ENCODE measurements at regions not wholly inside any gene's neighbourhood (a gene's known extent, or its start where the extent isn't known, plus 50 kb on each side); places are given as distances from the start of the nearest gene placed in this dataset.
A peak's percentile ranks its signal among the peaks of the same experiment; 100 is the strongest.

- DNase-seq (no peak), ATAC-seq (ENCODE audit: poor library complexity) (no peak)
- intact Hi-C loops (cut with DNase I), result no loop called here
These were observed 382.0 kb upstream of the CDH4 start for GRCh38 chr20:60870040-60870439.

- intact Hi-C loops (cut with DNase I), result no loop called here
- ATAC-seq (ENCODE audit: poor library complexity), result peak; percentile 75
These were observed 379.8 kb upstream of the CDH4 start for GRCh38 chr20:60872224-60872623.

GRCh38 chr20:60877071-60877857 lies 374.8 kb upstream of the CDH4 start:
- no peak for DNase-seq
- no peak for ATAC-seq (ENCODE audit: poor library complexity)
- intact Hi-C loops (cut with DNase I), result no loop called here

More at GRCh38 chr20:60872224-60872623, 379.8 kb upstream of the CDH4 start:
- DNase-seq, result no peak

- DNase-seq (no peak), ATAC-seq (ENCODE audit: poor library complexity) (no peak)
- intact Hi-C loops (cut with DNase I), result no loop called here
These were observed 369.2 kb upstream of the CDH4 start for GRCh38 chr20:60882836-60883235.

- intact Hi-C loops (cut with DNase I), result no loop called here
- ATAC-seq (ENCODE audit: poor library complexity) (no peak), DNase-seq (no peak)
These were observed 368.6 kb upstream of the CDH4 start for GRCh38 chr20:60883496-60883895.

GRCh38 chr20:60884277-60884676 lies 367.8 kb upstream of the CDH4 start:
- intact Hi-C loops (cut with DNase I), result no loop called here
- DNase-seq (no peak), ATAC-seq (ENCODE audit: poor library complexity) (no peak)

GRCh38 chr20:60888771-60889170 lies 363.3 kb upstream of the CDH4 start:
- no peak for ATAC-seq (ENCODE audit: poor library complexity)
- intact Hi-C loops (cut with DNase I), result no loop called here
- no peak for DNase-seq

- DNase-seq (no peak), ATAC-seq (ENCODE audit: poor library complexity) (no peak)
- intact Hi-C loops (cut with DNase I), result no loop called here
These were observed 359.8 kb upstream of the CDH4 start for GRCh38 chr20:60892095-60892813.

- ATAC-seq (ENCODE audit: poor library complexity) (no peak), DNase-seq (no peak)
- intact Hi-C loops (cut with DNase I), result no loop called here
These were observed 358.0 kb upstream of the CDH4 start for GRCh38 chr20:60894091-60894490.

GRCh38 chr20:60895363-60896079 lies 356.5 kb upstream of the CDH4 start:
- intact Hi-C loops (cut with DNase I), result no loop called here
- DNase-seq (no peak), ATAC-seq (ENCODE audit: poor library complexity) (no peak)

GRCh38 chr20:60897976-60898375 lies 354.1 kb upstream of the CDH4 start:
- no peak for DNase-seq
- intact Hi-C loops (cut with DNase I), result no loop called here
- ATAC-seq (ENCODE audit: poor library complexity), result no peak

- intact Hi-C loops (cut with DNase I), result no loop called here
- ATAC-seq (ENCODE audit: poor library complexity), result no peak
- no peak for DNase-seq
These were observed 352.7 kb upstream of the CDH4 start for GRCh38 chr20:60899320-60899719.

GRCh38 chr20:60900618-60901017 lies 351.4 kb upstream of the CDH4 start:
- no peak for DNase-seq
- ATAC-seq (ENCODE audit: poor library complexity), result no peak
- intact Hi-C loops (cut with DNase I), result no loop called here

GRCh38 chr20:60901831-60902230 lies 350.2 kb upstream of the CDH4 start:
- intact Hi-C loops (cut with DNase I), result no loop called here
- ATAC-seq (ENCODE audit: poor library complexity) (no peak), DNase-seq (no peak)

GRCh38 chr20:60903325-60903971 lies 348.6 kb upstream of the CDH4 start:
- no peak for ATAC-seq (ENCODE audit: poor library complexity)
- no peak for DNase-seq
- intact Hi-C loops (cut with DNase I), result no loop called here

GRCh38 chr20:60904730-60905129 lies 347.3 kb upstream of the CDH4 start:
- ATAC-seq (ENCODE audit: poor library complexity) (no peak), DNase-seq (no peak)
- intact Hi-C loops (cut with DNase I), result no loop called here

- intact Hi-C loops (cut with DNase I), result no loop called here
- ATAC-seq (ENCODE audit: poor library complexity) (no peak), DNase-seq (no peak)
These were observed 346.1 kb upstream of the CDH4 start for GRCh38 chr20:60905919-60906318.

- DNase-seq, result no peak
- intact Hi-C loops (cut with DNase I), result no loop called here
- no peak for ATAC-seq (ENCODE audit: poor library complexity)
These were observed 345.5 kb upstream of the CDH4 start for GRCh38 chr20:60906555-60906954.

- intact Hi-C loops (cut with DNase I), result no loop called here
- ATAC-seq (ENCODE audit: poor library complexity), result no peak
- no peak for DNase-seq
These were observed 338.8 kb upstream of the CDH4 start for GRCh38 chr20:60913298-60913697.

Data from Right ventricle myocardium superior (tissue), 1 donor.